ENCODE measurements at regions not wholly inside any gene's neighbourhood (a gene's known extent, or its start where the extent isn't known, plus 50 kb on each side); places are given as distances from the start of the nearest gene placed in this dataset.

DNA sequence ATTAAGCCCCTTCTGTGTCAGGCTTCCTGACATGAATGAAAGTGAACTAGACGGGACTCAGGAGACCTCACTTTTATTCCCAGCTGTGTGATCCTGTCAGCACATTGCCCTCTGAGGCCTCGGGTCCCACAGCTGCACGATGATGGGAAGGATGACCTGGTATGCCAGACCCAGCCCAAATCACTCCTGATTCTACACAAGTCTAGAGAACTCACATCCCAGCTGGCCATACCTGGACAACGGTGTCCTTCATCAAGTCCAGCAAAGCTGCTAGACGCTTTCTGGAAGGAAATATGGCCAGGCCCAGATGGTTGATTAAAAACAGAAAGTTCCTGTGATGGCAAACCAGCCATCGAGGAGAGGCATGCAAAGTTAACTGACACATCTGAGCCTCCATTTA, 118.0 kb upstream of the FSTL4 start:
- Histone ChIP-seq H3K79me2 (replicated peaks; ENCODE audit: insufficient read depth, low read length) (no peaks in the 10 kb centered on the region), H3K36me3 (ENCODE audit: insufficient read depth, low read length) (no peaks in the 10 kb centered on the region), H3K4me2 (ENCODE audit: low read length) (no peak overlapping the region), H4K20me1 (ENCODE audit: insufficient read depth) (no peaks in the 10 kb centered on the region), H3K9me2 (ENCODE audit: insufficient read depth, low read length) (no peaks in the 10 kb centered on the region), H3K27me3 (ENCODE audit: insufficient read depth, low read depth, low read length) (no peaks in the 10 kb centered on the region), H2AFZ (ENCODE audit: low read depth, low read length) (no peak overlapping the region), H3F3A (ENCODE audit: insufficient read depth, low read length, poor library complexity, severe bottlenecking) (no peaks in the 10 kb centered on the region), H3K9me3 (ENCODE audit: low read length) (no peaks in the 10 kb centered on the region), H3K27ac (ENCODE audit: low read length) (no peak overlapping the region), H3K9ac (ENCODE audit: low read length) (no peak overlapping the region), H3K4me3 (ENCODE audit: low read length) (no peak overlapping the region)
- TF ChIP-seq RAD21 (conservative IDR thresholded peaks at IDR 0.05) (no peak), MXI1 (conservative IDR thresholded peaks at IDR 0.05; ENCODE audit: poor library complexity, severe bottlenecking) (no peak), POLR2AphosphoS5 (IDR thresholded peaks at IDR 0.05) (no peak), EP300 (conservative IDR thresholded peaks at IDR 0.05; ENCODE audit: poor library complexity, severe bottlenecking) (no peak)

DNA sequence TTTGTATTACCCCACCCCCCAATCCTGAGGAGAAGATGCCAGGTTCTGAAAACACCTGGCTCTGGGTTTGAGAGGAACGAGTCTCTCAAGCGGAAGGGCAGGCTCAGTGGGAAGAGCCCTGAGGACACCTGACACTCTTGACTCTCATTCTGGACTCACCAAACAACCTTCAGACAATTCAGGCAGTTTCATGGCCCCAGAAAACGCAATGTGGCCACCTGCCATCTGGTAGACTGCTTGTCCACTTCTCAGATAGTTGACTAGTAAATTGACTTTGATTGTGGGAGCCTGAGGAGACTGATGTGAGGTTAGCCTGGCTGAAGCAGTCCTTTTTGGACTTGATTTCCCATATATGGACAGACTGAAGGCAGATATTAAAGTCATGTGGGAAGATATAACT, 117.5 kb upstream of the FSTL4 start:
- no peaks in the 10 kb centered on the region for H3K27me3 ChIP-seq (ENCODE audit: insufficient read depth, low read depth, low read length)
- no peaks in the 10 kb centered on the region for H3K9me3 ChIP-seq (ENCODE audit: low read length)
- no peak overlapping the region for H3K4me2 ChIP-seq (ENCODE audit: low read length)
- no peaks in the 10 kb centered on the region for H3K79me2 ChIP-seq (replicated peaks; ENCODE audit: insufficient read depth, low read length)
- no peaks in the 10 kb centered on the region for H3K9me2 ChIP-seq (ENCODE audit: insufficient read depth, low read length)
- H2AFZ ChIP-seq (ENCODE audit: low read depth, low read length) = no peak overlapping the region
- no peaks in the 10 kb centered on the region for H4K20me1 ChIP-seq (ENCODE audit: insufficient read depth)
- no peaks in the 10 kb centered on the region for H3F3A ChIP-seq (ENCODE audit: insufficient read depth, low read length, poor library complexity, severe bottlenecking)
- no peaks in the 10 kb centered on the region for H3K36me3 ChIP-seq (ENCODE audit: insufficient read depth, low read length)
- H3K27ac ChIP-seq (ENCODE audit: low read length) = no peak overlapping the region
- no peak overlapping the region for H3K9ac ChIP-seq (ENCODE audit: low read length)
- H3K4me3 ChIP-seq (ENCODE audit: low read length) = no peak overlapping the region
- TF ChIP-seq MXI1 (conservative IDR thresholded peaks at IDR 0.05; ENCODE audit: poor library complexity, severe bottlenecking) (no peak), TAF1 (IDR thresholded peaks at IDR 0.05; ENCODE audit: low read depth) (no peak), EZH2 (IDR thresholded peaks at IDR 0.05; ENCODE audit: borderline replicate concordance, insufficient read depth, low read length, poor library complexity, severe bottlenecking) (no peak), POLR2AphosphoS5 (IDR thresholded peaks at IDR 0.05) (no peak), SMC3 (conservative IDR thresholded peaks at IDR 0.05; ENCODE audit: poor library complexity) (no peak), RAD21 (conservative IDR thresholded peaks at IDR 0.05) (no peak)
- TF ChIP-seq, protein P1, sequence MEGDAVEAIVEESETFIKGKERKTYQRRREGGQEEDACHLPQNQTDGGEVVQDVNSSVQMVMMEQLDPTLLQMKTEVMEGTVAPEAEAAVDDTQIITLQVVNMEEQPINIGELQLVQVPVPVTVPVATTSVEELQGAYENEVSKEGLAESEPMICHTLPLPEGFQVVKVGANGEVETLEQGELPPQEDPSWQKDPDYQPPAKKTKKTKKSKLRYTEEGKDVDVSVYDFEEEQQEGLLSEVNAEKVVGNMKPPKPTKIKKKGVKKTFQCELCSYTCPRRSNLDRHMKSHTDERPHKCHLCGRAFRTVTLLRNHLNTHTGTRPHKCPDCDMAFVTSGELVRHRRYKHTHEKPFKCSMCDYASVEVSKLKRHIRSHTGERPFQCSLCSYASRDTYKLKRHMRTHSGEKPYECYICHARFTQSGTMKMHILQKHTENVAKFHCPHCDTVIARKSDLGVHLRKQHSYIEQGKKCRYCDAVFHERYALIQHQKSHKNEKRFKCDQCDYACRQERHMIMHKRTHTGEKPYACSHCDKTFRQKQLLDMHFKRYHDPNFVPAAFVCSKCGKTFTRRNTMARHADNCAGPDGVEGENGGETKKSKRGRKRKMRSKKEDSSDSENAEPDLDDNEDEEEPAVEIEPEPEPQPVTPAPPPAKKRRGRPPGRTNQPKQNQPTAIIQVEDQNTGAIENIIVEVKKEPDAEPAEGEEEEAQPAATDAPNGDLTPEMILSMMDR (IDR thresholded peaks at IDR 0.05; ENCODE audit: poor library complexity, severe bottlenecking) = no peak

DNA sequence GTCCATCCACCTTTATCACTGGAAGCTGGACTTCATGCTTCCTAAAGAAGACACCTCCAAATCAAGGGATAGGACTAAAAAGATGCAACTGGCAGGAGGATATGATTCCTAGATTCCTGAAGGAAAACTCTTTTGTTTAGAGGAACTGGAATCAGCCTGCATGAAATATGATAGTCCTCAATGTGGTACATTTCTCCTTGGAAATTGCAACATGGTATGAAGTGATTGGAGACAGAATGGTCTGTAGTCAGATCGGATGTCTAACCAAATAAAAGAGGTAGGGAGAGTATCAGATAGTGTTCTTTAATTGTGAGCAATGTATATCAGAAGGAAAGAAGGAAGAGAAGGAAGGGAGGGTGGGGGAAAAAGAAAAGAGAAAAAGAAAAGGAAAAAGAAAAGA, 116.1 kb upstream of the FSTL4 start:
- no peak overlapping the region for H3K4me2 ChIP-seq (ENCODE audit: low read length)
- no peaks in the 10 kb centered on the region for H3K79me2 ChIP-seq (replicated peaks; ENCODE audit: insufficient read depth, low read length)
- no peak overlapping the region for H3K27ac ChIP-seq (ENCODE audit: low read length)
- H3F3A ChIP-seq (ENCODE audit: insufficient read depth, low read length, poor library complexity, severe bottlenecking) = no peaks in the 10 kb centered on the region
- no peaks in the 10 kb centered on the region for H3K27me3 ChIP-seq (ENCODE audit: insufficient read depth, low read depth, low read length)
- H3K9ac ChIP-seq (ENCODE audit: low read length) = no peak overlapping the region
- TF ChIP-seq, protein P2, sequence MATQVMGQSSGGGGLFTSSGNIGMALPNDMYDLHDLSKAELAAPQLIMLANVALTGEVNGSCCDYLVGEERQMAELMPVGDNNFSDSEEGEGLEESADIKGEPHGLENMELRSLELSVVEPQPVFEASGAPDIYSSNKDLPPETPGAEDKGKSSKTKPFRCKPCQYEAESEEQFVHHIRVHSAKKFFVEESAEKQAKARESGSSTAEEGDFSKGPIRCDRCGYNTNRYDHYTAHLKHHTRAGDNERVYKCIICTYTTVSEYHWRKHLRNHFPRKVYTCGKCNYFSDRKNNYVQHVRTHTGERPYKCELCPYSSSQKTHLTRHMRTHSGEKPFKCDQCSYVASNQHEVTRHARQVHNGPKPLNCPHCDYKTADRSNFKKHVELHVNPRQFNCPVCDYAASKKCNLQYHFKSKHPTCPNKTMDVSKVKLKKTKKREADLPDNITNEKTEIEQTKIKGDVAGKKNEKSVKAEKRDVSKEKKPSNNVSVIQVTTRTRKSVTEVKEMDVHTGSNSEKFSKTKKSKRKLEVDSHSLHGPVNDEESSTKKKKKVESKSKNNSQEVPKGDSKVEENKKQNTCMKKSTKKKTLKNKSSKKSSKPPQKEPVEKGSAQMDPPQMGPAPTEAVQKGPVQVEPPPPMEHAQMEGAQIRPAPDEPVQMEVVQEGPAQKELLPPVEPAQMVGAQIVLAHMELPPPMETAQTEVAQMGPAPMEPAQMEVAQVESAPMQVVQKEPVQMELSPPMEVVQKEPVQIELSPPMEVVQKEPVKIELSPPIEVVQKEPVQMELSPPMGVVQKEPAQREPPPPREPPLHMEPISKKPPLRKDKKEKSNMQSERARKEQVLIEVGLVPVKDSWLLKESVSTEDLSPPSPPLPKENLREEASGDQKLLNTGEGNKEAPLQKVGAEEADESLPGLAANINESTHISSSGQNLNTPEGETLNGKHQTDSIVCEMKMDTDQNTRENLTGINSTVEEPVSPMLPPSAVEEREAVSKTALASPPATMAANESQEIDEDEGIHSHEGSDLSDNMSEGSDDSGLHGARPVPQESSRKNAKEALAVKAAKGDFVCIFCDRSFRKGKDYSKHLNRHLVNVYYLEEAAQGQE (IDR thresholded peaks at IDR 0.05; ENCODE audit: borderline replicate concordance) = no peak
- no peak for TF ChIP-seq SMC3 (conservative IDR thresholded peaks at IDR 0.05; ENCODE audit: poor library complexity)
- no peak for TF ChIP-seq RAD21 (conservative IDR thresholded peaks at IDR 0.05)
- TF ChIP-seq, protein P1 (IDR thresholded peaks at IDR 0.05; ENCODE audit: poor library complexity, severe bottlenecking) = no peak
- no peak for TF ChIP-seq EP300 (conservative IDR thresholded peaks at IDR 0.05; ENCODE audit: poor library complexity, severe bottlenecking)
- no peak for TF ChIP-seq TAF1 (IDR thresholded peaks at IDR 0.05; ENCODE audit: low read depth)
- TF ChIP-seq EZH2 (IDR thresholded peaks at IDR 0.05; ENCODE audit: borderline replicate concordance, insufficient read depth, low read length, poor library complexity, severe bottlenecking) = no peak
- TF ChIP-seq MXI1 (conservative IDR thresholded peaks at IDR 0.05; ENCODE audit: poor library complexity, severe bottlenecking) = no peak
- no peak for TF ChIP-seq POLR2AphosphoS5 (IDR thresholded peaks at IDR 0.05)
- H3K4me3 ChIP-seq (ENCODE audit: low read length) = no peak overlapping the region
- H2AFZ ChIP-seq (ENCODE audit: low read depth, low read length) = no peak overlapping the region
- H3K9me3 ChIP-seq (ENCODE audit: low read length) = no peaks in the 10 kb centered on the region
- H3K9me2 ChIP-seq (ENCODE audit: insufficient read depth, low read length) = no peaks in the 10 kb centered on the region
- H4K20me1 ChIP-seq (ENCODE audit: insufficient read depth) = no peaks in the 10 kb centered on the region
- H3K36me3 ChIP-seq (ENCODE audit: insufficient read depth, low read length) = no peaks in the 10 kb centered on the region

All from neural cell (in vitro differentiated cells).